GM08714 (cell line): ENCODE measurements at regions not wholly inside any gene's neighbourhood (a gene's known extent, or its start where the extent isn't known, plus 50 kb on each side); places are given as distances from the start of the nearest gene placed in this dataset.

ENCODE experiments used
- H3K4me3 ChIP-seq: fragments of 200-500 bp; sonication (Bioruptor generic); 2 replicates; pipeline ENCODE4 v1.5.1; 2014; ENCODE audit warnings: mild to moderate bottlenecking, low read length, inconsistent platforms
- ZNF274 ChIP-seq: IDR thresholded peaks from 2 replicates; pipeline ENCODE4 v1.6.1; 2012; ENCODE audit warnings: mild to moderate bottlenecking, low read depth, low read length

DNA sequence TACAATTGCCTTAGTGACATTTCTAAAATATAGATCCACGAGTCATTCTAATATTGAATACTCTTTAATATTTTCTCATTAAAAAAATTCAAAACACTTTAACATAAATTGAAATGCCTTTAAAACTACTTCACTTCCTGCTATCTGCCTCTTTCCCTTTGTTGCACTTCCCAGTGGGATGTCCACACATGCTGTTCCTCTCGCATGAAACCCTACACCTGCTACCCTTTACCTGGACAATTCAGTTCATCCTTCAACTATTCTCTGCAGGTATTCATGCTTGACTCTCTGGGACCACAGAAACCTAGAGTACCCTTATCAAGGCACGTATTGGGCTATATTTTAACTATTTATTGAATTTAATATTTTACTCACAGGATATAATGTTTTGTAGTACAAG is 373.3 kb upstream of the GALNT5 start:
- TF ChIP-seq ZNF274 = no peak
- H3K4me3 ChIP-seq = no peak overlapping the region

DNA sequence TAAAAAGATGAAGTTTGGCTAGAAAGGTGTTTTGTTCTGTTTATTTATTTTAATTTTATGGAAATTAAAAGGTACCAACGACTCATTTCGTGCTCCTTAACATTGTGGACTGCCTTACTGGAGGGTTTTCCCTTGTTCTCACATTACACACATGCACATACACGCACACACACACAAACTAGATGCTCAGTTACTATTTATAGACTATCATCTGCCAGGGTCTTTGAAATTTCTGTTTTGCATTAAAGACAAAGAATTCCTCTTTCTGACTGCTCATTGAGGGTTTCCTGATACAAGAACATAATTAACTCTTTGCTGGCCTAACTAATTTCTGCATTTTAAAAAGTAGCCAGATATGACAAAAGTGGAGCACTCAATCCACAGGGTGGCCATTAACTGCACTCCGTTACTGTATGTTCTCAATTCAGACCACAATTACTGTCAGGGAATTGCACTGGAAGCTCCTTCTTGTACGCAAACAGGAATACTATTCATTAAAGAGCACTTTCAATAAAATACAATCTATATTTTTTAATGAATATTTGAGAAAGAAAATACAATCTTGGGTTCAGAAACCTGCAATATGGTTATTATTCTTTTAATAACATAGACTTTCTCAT is 366.9 kb upstream of the GALNT5 start:
- no peak overlapping the region for H3K4me3 ChIP-seq

DNA sequence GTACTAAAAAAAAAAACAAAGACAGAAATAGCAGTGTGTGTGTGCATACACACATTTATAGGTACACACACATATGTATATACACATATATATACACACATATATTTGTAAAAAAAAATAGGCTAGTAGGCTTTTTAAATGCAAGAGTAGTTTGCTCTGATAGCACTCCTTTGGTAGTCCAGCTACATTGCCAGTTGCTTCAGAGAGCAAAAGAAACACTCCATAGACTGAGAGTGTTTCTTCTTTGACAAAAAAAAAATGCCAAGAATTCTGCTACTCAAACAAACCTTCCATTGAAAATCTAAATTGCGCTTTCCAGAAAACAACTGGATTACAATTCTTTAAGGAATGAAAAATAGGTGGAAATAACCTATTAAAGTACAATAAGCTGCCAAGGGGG is 365.9 kb upstream of the GALNT5 start:
- TF ChIP-seq ZNF274 = no peak

More for the DNA sequence above, 366.9 kb upstream of the GALNT5 start:
- TF ChIP-seq ZNF274 = no peak

DNA sequence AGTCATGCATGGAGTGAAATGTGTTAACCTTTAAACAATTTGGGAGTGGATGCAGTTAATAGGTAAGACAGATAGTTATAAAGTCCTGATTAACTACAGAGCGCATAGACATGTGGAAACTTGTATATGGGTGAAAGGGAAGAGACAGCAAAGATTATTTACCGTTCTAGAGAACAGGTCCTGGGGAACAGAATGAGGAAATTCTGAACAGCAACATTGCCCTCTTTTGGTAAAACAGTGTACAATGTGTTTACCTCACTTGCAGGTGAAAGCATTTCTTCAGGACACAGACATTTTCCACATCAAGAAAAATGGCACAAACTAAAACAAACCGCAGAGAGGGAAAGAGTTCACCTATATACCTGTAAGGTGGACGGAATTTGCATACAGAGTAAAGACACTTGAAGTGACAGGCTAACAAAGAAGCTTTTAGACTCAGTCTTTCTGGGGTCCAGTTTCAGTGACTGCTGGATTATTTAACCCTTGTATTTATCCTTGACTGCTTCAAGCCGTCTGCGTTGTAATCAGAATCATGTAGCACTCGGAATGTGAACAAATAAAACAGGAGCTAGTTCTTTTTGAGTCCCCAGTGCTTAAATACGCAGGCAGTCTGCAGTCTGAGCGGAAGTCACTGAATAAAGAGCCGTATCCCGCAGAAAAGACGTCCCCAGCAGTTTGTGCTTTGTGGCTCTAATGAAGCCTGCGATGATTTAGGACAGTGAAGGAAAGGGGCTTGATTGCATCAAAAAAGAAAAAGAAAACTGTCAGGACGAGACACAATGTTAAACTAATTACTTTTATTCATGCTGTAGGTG is 364.8 kb upstream of the GALNT5 start:
- no peak for TF ChIP-seq ZNF274
- peak overlapping the region; percentile 50 for H3K4me3 ChIP-seq

More for the DNA sequence above, 365.9 kb upstream of the GALNT5 start:
- no peak overlapping the region for H3K4me3 ChIP-seq

DNA sequence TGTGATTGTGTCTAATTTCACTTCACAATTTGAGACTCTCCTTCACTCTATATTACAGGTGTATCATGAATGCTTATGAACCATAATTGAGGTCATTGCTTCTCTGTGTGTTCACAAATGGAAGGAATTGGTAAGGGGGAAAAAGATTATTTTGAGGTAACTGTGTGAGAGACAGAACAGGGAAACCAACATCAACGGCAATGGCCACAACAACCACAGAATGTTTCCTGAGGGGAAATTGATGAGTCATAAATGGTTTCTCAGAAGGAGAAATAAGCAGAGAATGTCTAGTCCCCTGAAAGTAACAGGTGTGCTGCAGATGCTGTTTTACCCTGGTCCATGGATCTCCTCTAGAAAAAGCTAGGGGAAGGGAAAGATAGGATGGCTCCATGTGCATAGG is 361.2 kb upstream of the GALNT5 start:
- no peak overlapping the region for H3K4me3 ChIP-seq

DNA sequence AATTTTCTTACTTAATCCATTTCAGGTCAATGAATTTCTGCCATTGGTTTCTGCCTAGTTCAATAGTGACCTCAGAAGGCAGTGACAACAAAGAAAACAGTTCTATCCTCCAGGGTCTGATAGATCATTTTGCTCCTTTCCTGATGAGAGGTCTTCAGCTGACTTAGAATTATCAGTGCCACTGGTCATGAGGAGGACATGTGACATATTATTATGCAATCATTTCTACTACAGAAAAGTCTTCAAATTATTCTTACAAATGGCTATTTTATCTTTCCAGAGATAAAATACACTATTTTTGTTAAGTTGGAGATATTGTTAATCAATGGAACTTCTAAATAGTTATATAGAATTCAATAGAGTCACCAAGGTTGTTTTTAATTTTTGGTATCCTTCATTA is 360.0 kb upstream of the GALNT5 start:
- TF ChIP-seq ZNF274 = no peak
- no peak overlapping the region for H3K4me3 ChIP-seq

More for the DNA sequence above, 361.2 kb upstream of the GALNT5 start:
- TF ChIP-seq ZNF274 = no peak

DNA sequence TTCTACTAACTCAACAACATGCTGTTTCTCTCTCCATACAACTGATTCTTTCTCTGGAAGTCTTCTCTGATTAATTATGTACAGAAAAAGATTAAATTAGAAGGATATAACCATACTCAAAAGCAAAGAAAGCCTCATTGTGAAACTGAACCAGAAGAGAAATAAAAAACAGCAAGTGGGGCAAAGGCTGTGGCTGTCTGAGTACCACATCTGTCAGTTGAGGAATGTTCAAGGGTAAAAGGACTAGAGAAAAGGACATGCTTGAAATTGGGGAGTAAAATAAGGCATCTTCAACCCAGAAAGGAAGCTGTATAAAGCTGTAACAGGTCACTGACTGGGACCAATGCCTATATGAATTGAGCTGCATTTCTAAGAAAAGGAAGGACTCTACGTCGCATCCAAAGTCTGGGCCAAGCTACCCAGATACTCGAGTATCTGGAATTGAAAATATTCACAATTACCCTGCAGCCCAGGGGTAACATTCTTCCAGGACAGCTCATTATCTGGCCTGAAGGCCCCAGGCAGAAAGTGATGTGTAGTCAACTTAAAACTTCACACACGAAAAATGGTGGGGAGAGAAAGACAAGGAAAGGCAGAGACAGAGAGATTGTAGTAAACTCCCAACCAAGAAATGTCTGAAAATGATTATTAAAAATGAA is 356.0 kb upstream of the GALNT5 start:
- no peak for TF ChIP-seq ZNF274
- no peak overlapping the region for H3K4me3 ChIP-seq

DNA sequence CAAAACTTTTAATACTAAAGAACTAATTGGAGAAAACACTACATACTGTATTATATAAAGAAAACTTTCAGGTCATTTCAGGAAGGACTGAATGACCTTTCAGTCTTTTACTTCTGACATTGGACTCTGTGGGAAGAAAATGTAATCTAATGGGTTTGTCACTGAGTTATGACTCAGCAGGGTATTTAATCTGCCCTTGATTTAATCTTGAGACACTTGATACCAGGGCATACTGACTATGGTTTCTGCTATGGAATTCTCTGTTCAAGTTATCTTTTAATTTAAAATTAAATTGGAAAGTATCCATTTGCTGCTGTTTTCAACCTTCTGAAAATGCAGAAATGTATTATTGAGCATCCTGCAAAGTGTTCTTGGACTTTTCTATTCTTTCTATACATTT is 354.2 kb upstream of the GALNT5 start:
- no peak overlapping the region for H3K4me3 ChIP-seq
- no peak for TF ChIP-seq ZNF274

DNA sequence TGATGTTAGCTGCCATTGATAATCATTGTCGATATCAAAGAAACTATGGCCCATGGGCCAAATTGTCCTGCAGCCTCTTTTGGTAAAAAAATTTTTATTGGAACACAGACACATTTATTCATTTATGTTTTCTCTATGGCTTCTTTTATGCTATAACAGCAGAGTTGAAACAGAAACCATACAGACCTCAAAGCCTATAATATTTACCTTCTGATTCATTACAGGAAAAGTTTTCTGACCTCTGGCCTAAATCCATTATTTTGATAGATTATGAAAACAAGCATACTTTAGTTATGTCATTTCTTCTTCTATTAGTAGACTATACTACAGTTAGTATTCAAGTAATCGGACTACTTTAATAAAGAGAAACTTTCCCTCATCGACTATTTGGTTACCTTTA is 349.7 kb upstream of the GALNT5 start:
- no peak for TF ChIP-seq ZNF274
- H3K4me3 ChIP-seq = no peak overlapping the region

DNA sequence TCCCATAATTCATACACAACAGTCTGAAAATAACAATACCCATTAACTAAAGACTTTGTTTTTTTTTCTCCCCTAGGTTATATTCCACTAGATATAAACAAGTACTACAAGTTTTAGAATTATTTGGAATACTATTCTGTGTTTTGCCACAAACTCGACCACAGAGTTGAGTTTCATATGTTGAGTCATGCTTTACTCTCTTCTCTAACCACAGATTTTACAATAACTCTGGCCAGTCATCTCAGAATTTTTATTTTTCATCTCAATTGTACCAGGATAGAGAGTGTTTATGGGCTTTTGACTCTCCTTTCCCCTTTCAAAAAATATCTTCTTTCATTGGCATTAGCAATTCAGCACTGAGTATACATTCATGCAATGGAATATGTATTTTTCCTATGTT is 348.7 kb upstream of the GALNT5 start:
- H3K4me3 ChIP-seq = no peak overlapping the region
- TF ChIP-seq ZNF274 = no peak

DNA sequence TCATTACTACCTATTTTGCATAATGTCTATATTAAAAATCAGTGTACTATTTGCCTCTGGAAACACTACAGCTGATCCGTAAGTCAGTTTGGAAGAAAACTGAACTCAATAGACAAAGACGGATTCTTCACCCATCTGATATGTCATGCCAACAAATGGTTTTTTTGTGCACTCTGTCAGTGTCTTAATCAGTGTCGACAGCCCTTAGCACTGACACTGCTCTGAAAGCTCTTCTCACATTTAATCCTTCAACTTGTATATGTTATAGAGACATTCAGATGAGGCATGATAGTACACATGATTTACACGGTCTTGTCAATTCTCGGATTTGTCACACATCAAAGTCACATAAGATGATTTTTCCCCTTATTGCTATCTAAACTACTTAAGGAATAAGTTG is 347.5 kb upstream of the GALNT5 start:
- no peak for TF ChIP-seq ZNF274
- no peak overlapping the region for H3K4me3 ChIP-seq

DNA sequence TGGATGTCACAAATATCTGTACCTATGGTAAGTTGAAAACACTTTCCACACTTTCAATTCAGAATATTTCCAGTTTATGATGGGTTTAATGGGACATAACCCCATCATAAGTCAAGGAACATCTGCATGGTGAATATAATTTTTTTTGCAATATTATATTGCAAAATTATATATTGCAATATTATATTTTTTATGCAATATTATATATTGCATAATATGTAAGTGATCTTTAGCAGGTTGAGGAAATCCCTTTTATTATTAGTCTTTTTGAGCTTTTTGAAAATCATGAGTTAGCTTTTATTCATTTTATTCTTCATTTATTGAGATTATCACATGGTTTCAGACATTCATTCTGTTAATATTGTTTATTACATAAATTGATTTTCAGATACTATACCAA is 342.2 kb upstream of the GALNT5 start:
- no peak overlapping the region for H3K4me3 ChIP-seq
- no peak for TF ChIP-seq ZNF274

DNA sequence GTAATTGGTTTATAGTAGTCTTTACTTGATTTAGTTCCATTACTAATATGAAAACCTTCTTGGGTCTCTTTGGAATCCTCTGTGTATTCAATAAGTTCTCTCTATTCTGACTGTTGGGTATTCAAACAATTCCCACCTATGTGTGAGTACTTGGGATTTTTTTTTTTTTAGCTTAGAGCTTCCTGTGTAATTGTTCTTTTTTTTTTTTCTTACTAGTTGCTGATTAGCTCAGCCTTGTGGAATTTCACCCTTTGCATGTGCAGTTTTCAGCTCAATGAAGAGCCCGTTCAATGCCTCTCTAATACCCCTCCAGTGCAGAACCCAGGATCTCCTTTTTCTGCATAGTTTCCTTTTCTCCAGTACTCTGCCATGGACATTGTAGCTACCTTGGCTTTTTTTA is 339.1 kb upstream of the GALNT5 start:
- no peak for TF ChIP-seq ZNF274
- H3K4me3 ChIP-seq = no peak overlapping the region

DNA sequence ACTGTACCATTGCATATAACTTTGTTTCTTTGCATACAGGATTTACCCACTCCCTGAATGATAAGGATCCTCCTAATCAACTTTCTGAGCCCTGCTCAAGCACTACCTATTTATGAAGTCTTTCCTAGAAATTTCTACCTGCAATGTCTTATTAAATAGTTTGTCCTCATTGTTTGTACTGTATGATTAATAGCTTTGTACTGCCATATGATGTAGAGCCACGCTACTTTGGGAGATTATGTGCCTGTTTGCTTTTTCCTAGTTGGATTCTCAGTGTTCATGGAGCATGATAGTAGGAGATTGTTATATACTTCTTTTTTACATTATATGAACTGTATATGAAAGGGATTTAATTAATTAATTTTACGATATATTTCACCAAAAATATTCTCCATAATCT is 327.1 kb upstream of the GALNT5 start:
- no peak overlapping the region for H3K4me3 ChIP-seq
- no peak for TF ChIP-seq ZNF274

DNA sequence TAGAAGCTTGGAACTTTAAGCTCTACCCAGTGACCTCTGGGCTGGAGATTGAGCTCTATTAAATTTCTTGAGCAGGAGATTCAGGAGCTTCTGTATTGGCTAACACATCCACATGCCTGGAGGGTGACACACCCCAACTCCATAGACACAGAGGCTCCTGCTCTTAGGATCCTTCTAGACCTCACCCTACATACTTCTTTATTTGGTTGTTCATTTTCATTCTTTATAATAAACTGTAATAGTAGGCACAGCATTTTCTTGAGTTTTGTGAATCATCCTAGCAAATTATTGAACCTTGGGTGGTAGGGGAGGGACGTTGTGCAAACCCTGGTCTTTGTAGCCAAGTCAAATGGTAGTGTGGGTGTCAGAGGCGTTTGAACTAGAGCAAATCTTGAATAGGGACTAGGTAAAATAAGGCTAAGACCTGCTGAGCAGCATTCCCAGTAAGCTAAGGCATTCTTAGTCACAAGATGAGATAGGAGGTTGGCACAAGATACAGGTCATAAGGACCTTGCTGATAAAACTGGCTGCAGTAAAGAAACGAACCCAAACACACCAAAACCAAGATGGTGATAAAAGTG is 323.8 kb upstream of the GALNT5 start:
- TF ChIP-seq ZNF274 = no peak
- H3K4me3 ChIP-seq = no peak overlapping the region
